HG02840 (cell line): ENCODE measurements at regions not wholly inside any gene's neighbourhood (a gene's known extent, or its start where the extent isn't known, plus 50 kb on each side); places are given as distances from the start of the nearest gene placed in this dataset.

Source experiments
- ATAC-seq: cut with Tn5 transposase; IDR thresholded peaks from one replicate; pipeline ENCODE4 v1.9.1; 2021; ENCODE audit warnings: mild to moderate bottlenecking, moderate library complexity, moderate number of reproducible peaks; ENCODE audit not compliant: unreplicated experiment, low FRiP score

- no peak for ATAC-seq
Measured at GRCh38 chr7:117929237-117929636, 56.0 kb upstream of the CTTNBP2 start.

- ATAC-seq: no peak
Measured at GRCh38 chr7:117931314-117931713, 58.1 kb upstream of the CTTNBP2 start.

- no peak for ATAC-seq
Measured at GRCh38 chr7:117937049-117937752, 64.0 kb upstream of the CTTNBP2 start.

- ATAC-seq: no peak
Measured at GRCh38 chr7:117937753-117938483, 64.7 kb upstream of the CTTNBP2 start.

- no peak for ATAC-seq
Measured at GRCh38 chr7:117941138-117941810, 68.0 kb upstream of the CTTNBP2 start.

GRCh38 chr7:117942780-117943179 is 69.5 kb upstream of the CTTNBP2 start:
- no peak for ATAC-seq

- ATAC-seq: no peak
Measured at GRCh38 chr7:117944886-117945285, 71.6 kb upstream of the CTTNBP2 start.

GRCh38 chr7:117946151-117946633 is 73.0 kb upstream of the CTTNBP2 start:
- ATAC-seq: no peak

GRCh38 chr7:117949232-117949631 is 76.0 kb upstream of the CTTNBP2 start:
- no peak for ATAC-seq

- no peak for ATAC-seq
Measured at GRCh38 chr7:117950601-117951260, 77.5 kb upstream of the CTTNBP2 start.

- no peak for ATAC-seq
Measured at GRCh38 chr7:117951285-117951684, 78.0 kb upstream of the CTTNBP2 start.

GRCh38 chr7:117951691-117952280 is 78.5 kb upstream of the CTTNBP2 start:
- no peak for ATAC-seq

GRCh38 chr7:117955046-117955445 is 81.8 kb upstream of the CTTNBP2 start:
- ATAC-seq: no peak

- no peak for ATAC-seq
Measured at GRCh38 chr7:117960351-117960750, 87.1 kb upstream of the CTTNBP2 start.

GRCh38 chr7:117961235-117961634 is 88.0 kb upstream of the CTTNBP2 start:
- ATAC-seq: no peak

- ATAC-seq: no peak
Measured at GRCh38 chr7:117962366-117962994, 89.2 kb upstream of the CTTNBP2 start.

- no peak for ATAC-seq
Measured at GRCh38 chr7:117963264-117964197, 90.3 kb upstream of the CTTNBP2 start.

GRCh38 chr7:117970801-117971200 is 97.6 kb upstream of the CTTNBP2 start:
- ATAC-seq: no peak
